ENCODE measurements at regions not wholly inside any gene's neighbourhood (a gene's known extent, or its start where the extent isn't known, plus 50 kb on each side); places are given as distances from the start of the nearest gene placed in this dataset.
A peak's percentile ranks its signal among the peaks of the same experiment; 100 is the strongest.

DNA sequence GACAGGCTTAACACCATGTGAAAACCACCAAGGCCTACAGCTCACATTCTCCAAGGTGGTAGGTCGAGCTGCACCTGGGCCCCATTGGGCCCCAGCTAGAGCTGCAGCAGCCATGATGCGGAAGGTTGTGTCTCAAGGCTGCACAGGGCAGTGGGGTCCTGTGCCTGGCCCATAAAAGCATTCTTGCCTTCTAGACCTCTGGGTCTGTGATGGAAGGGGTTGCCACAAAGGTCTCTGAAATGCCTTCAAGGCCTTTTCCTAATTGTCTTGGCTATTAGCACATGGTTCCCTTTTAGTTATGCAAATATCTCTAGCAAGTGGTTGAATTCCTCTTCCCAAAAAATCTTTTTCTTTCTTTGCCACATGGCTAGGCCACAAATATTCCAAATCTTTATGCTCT lies 52.5 kb upstream of the C11orf58 start:
- no peak for DNase-seq

DNA sequence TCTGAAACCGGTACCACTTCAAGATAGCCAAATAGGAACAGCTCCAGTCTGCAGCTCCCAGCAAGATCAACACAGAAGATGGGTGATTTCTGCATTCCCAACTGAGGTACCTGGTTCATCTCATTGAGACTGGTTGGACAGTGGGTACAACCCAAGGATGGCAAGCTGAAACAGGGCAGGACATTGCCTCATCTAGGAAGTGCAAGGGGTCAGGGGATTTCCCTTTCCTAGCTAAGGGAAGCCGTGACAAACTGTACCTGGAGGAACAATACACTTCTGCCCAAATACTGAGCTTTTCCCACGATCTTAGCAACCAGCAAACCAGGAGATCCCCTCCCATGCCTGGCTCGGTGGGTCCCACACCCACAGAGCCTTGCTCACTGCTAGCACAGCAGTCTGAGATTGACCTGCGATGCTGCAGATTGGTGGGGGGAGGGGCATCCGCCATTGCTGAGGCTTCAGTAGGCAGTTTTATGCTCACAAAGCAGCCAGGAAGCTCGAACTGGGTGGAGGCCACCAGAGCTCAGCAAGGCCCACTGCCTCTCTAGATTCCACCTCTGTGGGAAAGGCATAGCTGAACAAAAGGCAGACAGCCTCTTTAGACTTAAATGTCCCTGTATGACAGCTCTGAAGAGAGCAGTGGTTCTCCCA lies 59.9 kb upstream of the C11orf58 start:
- no peak for DNase-seq

DNA sequence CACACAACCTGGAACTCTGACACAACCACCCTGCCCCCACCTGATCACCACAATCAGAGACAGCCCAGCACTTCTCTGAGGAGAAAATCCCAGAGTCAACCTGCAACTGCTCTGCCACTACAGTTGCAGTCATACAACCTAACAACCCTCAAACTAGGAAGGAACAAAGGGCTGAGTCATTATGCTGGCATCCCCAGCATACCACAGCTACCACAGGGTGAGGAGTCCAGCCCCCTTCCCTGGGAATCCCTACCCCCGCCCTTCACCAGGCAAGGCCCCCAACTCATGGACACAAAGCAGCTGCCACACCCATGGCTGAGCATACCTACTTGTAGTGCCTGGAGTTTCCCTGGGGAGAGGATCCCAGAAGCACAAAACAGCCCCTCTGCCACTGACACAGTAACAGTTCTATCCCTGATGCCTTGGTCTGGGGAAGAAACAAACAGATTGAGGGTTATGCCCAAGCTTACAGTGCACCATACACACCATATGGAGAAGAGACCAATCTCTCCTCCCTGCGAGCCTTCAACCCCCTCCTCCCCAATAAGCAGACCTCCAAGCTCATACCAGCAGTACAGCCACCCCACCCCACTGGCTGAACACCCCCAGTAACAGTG lies 68.5 kb upstream of the C11orf58 start:
- DNase-seq, result no peak

DNA sequence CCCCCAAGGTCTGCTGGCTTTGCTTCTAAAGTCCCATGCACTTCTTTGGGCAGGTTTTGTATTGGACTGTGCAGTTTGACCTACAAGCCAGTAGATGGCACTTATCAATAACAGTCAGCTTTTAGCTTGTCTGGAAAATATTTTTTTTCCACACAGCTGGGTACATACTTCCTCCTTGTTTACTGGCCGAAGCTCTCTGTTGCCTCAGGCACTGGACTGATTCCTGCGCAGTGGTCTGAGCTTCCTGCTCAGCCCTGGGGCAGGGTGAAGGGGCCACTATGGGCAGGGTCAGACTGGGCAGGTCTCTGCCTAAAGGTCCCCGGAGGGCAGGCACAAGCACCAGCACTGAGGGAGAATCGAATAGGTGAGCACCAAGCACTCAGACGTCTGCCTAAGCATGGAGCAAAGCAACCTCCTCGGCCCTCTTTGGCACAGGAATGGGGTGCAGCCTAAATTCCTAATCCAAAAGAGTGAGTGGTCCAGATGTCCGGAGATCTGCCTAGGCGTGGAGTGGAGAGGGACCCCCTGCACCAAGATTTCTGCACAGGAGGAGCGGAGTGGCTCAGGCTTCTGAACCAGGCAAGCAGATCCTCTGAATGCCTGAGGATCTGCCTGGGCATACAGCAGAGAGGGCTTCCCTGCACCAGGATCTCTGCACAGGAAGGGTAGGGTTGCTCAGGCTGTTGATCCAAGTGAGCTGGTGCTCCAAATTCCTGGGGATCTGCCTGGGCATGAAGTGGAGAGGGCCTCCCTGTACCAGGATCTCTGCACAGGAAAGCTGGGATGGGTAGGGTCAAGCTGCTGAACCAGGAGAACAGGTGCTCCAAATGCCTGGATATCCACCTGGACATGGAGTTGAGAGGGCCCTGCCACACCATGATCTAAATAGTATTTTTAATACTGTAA lies 105.9 kb upstream of the C11orf58 start:
- peak in 3 of 4 experiments; percentile 17 to 42 (median 33) for DNase-seq

DNA sequence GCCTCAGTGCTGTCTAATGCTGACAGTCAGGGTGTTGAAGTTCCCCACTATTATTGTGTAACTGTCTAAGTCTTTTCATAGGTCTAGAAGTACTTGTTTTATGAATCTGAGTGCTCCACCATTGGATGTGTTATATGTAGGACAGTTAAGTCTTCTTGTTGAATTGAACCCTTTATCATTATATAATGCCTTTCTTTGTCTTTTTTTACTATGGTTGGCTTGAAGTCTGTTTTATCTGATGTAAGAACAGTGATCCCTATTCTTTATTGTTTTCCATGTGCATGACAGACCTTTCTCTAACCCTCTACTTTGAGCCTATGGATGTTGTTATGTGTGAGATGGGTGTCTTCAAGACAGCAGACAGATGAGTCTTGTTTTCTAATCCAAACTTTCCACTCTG lies 107.8 kb upstream of the C11orf58 start:
- DNase-seq, result no peak

DNA sequence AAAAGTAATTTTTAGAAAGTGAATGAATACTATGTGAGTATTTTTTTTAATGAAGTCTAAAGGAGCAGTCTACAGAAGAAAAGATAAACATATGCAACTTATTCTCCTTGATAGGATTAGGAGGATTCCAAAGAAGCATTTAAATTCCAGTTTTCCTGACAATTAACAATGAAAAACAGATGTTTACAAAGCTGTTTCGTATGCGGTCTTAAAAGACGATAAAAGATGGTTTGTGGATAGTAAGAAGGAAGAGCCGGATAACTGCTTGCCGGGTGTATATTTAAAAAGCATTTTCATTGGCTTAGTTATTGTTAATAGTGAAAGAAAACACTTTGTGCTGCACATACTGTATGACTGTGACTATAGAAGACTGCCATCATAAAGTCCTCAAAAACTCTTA lies 120.0 kb upstream of the C11orf58 start:
- DNase-seq, result no peak

DNA sequence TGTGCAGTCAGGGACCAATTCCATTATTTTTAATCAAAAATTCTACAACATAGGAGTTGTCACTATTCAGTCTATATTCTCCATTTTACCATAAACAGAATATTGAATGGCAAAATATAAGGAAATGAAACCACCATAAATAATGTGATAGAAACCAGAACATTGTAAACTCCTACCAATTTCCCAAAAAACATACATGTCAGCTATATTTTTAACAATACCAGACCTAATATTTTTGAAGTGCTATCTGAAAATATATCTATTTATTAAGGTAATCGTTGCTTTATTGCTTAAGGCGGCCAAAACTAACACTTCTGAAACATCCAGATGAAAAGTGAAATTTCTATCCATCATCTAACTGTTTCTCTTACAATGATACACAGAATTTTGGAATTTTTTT lies 123.0 kb upstream of the C11orf58 start:
- no peak for DNase-seq

DNA sequence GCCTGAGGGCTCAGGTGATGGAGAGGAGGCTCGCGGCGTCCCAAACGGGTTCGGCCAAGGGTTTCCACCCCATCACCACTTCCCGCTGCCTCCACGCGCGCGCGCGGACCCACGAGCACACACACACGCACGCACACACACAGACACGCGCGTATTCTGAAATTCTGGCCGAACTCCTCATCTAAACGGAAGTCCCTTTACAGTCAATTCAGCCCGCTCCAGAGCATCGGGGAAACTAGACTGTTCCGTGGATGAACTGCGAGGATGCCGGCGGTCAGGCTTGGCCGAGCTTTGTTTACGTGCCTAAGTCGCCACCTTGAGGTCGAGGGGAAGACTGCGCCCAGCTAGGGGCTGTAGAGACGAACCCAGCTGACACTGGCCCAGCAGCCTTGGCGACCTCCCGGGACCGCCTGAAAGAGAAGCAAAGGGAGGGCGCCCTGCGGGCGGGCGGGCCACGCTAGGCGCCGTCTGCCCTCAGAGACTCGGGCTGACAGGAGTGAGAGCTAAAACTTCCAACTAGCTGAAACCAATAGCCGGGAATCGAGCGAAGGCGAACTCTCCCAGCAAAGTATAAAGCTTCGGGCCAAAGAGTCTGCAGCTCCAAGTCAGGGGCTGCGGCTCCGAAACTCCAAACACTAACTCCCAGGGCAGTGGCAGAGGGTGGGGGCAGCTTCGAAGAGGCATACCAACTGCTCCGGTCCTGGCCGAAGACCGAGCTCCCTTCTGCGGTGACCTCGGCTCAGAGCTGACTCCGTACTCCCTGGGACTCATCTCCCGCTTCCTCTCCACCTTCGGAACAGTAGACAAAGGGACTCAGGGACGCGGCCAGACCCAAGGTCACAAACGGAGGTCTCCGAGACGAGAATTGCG lies 124.7 kb upstream of the C11orf58 start:
- peak; percentile 76 to 90 (median 85) for DNase-seq

DNA sequence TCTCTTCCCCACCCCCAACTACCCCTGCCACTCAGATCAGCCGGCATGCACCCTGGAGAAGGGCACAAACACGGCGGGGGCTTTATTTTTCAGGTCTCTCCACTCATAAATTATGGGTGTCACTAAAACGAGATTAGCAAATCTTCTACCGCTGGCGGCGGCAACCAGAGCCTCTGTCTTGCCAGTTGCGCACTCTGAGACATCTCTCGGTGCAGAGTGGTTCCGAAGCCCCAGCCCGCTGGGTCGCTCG lies 125.3 kb upstream of the C11orf58 start:
- no peak for DNase-seq

DNA sequence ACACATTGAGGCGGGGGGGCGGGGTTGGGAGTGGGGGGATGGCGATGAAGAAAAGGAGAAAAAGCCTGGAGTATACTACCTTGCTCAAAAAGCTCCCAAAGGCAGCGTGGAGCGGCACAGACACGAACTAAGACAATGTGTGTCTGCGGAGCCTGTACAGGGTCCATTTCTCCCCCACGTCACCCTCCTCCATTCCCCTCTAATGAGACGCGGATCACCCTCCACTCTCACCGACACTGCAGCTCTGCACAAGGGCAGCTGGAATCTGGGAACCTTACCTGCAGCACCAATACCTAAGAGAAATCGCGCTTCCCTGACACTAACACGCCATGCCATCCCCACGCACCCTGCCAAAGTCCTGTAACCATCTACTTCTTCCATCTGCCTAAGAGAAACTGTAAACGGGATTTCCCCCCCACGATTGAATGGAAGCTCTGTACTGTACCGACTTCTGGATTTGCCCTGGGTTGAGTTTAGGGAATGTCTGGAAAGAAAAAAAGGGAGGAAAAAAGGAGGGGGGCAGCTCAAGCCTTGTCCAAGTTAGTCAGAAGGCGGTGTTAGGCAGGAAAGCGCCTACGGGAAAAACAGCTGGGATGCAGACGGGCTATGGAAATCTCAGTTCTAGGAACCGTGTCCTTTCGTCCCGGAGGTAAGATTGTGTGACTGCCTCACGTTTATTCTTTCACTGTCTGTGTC lies 125.7 kb upstream of the C11orf58 start:
- DNase-seq, result no peak

DNA sequence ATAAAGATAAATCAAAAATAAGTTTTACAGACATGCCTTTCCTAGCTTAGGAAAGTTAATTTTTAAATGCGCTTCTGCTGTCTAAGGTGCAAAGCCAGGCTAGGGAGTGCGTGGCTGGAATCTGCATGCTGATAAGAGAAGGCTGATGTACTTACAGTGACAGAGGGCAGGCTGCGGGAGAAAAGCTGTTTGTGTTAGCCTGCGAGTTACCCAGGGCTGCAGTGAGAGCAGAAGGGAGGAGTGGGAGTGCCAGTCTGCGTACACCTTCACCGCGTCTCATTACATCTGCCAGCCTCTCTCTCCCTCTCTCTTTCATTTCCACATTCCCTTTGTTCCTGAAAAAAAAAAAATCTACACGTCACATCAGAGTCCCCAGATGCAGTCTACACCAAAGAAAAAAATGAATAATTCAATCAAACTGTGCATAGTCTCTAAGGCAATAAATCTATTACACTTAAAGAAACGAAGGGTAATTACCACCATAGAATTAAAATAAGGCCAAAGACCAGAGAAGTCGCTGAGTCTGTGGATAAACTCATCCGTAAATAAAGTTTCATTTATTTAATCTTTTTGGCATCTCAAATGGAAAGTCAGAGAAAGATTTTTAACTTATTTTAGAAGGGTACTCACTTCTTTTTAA lies 126.4 kb upstream of the C11orf58 start:
- DNase-seq, result no peak

DNA sequence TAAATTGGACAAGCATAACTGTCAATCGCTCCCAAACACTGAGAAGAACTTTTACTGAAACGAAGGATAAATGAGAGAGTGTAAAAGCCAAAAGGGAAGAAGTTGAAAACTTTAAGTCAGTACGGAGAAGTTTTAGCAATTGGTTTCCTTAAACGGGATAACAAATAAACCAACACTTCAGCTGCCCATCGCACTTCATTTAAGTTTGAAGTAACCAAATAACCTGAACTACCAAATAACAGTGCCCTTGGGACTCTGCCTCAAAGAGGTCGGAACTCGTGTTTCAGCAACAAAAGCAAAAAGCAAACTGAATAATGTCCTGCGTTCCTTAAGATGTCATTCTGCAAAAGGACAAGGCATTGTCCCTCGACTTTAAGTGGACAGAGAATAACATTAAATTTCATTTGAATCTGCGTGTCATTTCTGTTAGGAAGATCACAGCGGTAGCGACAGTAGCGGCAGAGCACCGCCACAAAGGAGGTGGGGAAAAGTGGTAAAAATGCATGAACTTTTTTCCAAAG lies 127.0 kb upstream of the C11orf58 start:
- DNase-seq, result no peak

DNA sequence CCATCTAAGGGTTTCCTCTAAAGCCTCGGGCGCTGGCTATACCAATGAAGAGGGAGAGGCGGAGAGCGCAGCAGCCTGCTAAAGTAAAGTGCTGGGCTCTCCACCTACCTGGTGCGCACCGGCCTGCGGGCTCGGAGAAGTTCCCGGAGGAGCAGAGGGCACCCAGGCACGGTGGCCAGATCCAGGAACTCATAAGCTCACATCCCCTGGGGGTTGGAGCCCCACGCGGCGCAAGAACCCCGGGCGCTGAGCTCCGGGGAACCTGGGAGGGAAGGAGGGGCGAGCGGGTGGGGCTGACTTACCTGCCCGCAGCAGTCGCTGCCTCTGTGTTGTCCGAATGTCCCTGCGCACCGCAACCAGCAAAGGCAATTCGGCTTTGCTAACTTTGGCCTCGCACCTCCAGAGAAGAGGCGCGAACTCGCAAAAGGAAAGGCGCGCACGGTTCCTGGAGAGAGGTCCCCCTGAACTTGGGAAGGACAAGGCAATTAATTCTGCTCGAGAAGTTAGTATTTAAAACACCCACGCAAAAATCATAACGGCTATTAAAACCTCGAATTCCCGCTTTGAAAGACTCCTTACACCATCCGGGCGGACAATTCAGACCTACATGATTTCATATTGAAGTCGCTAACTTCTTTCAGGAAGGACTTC lies 127.6 kb upstream of the C11orf58 start:
- DNase-seq, result no peak

DNA sequence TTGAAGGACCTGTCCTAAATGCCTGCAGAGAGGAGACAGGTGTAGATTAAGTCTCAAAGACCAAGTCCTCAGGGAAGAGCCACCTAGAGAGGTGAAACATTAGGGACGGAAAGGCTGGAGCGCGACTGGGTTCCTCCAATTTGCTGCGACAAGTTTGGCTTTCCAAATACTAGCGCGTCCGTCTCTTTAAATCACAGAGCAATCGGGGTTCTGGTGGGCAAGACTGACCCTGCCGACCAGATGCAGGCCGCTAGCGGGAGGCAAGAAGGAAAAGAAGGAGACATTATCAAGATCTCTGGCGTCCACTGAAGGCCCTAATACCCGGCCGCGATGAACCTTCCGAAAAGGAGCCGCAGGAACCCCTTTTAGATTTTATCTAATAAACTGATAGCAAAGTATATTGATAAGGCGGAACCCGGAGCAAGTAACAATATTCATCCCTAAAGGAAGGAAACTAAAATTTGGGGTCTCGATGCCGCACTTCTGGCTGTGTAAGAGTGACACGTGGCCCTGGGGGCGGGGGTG lies 128.2 kb upstream of the C11orf58 start:
- no peak for DNase-seq

DNA sequence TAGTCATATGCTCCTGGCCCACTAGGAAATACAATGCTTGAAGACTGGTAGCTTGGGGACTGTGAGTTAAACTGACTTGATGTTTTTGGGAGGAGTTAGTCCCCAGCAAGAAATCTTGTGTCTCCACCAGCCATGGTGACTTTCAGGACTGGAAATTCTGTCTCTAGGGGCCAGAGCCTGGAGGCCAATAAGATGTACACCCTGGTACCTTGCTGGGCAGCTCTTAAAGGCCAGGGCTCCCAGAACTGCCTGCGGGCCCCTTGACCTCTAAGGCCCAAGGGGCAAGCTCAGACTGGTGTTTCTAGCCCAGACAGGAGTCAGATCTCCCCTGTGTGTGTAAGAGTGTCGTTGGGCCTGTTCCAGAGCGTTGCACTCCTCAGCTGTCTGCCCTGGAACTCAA lies 128.7 kb upstream of the C11orf58 start:
- DNase-seq, result no peak

DNA sequence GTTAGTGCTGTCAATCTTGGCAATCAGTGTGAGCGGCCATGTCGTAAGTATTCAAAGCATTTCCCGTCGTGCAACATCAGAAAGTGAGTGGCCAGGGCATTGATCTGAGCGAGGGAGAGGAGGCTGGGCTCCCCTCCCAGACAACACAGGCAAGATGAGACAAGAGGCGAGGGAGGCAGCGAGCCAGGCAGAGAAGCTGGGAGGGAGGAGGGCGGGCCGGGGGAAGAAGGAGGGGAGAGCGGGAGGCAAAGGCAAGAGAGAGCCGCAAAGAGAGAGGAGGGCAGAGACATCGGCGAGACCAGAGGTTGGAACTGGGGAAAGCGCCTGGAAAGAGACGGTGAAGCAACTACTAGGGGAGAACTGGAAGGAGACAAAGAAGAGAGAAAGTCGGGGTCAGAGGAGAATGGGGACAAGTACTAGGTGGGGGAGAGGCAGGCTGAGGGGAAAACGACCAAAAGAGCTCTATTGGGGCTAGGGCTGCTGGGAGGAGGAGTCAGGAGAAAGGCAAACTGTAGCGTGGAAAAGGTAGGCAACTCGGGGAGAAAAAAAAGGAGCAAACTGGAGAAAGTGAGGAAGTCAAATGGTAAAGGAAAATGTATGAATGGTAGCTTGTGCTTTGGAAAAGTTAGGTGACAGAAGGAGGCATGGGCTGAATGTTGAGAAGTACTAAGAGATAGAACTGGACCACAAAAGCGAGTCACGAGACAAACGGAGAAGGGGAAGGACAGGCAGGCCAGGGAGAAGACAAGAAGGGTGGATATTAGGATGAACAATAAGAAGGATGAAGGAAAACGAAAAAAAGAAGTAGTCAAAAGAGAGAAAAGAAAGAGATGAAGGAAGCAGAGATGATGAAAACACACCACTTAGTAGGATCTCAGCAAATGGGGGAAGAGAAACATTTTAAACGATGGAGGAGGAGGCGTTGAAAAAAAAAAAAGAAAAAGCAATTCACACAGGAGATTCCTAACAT lies 130.5 kb upstream of the C11orf58 start:
- DNase-seq, result no peak

DNA sequence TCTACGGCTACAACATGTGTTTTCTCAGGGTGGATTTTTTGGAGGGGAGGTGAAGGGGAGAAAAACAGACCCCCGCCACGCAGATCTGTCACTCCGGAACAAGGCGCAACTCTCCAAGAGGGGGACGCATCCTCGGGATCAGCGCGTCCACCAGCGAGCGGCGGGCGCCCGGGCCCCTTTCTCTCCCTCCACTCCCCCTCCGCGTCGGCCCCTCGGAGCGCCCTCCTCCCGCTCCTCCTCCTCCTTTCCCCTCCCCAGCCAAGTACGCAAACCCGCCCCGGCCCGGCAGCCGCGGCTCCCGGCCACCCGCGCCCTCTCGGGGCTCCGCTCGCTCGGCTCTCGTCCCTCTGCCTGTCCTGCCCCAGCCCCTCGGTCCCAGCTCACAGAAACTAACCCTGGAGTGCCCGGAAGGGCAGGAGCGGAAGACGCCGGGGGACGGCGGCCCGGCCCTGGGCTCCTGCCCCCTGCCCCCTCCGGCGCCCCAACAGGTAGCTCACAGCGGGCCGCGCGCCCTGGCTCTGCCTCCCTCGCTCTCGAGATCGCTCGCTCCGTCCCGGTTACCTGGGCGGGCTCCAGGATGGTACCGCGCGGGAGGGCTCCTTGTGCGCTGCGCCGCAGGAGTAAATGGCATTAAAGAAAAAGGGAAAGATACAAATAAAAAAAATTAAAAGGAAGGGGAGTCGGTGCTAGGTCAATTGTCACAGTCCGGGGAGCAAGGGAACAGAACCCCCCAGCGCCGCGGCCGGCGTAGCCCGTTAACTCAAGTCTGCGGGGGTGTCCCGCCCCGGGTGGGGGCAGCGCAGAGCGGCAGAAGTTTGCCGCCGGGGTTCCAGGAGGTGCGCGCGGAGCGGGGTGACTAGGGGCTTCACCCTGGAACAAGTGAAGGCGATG lies 131.4 kb upstream of the C11orf58 start:
- DNase-seq, result no peak

All from suppressor macrophage (primary cell).